HCT116 (cell line): ENCODE measurements at regions not wholly inside any gene's neighbourhood (a gene's known extent, or its start where the extent isn't known, plus 50 kb on each side); places are given as distances from the start of the nearest gene placed in this dataset.
"Not testable (repeated sequence)": the region's sequence is repeated elsewhere in the genome, so short reads cannot be mapped to it uniquely, and the experiment has no call there.

Experiments
- ATAC-seq: fragments of 200-7000 bp; cut with Tn5 transposase; 2 replicates; pipeline ENCODE4 v1.9.1; 2020; ENCODE audit warnings: mild to moderate bottlenecking, moderate library complexity
- BruUV-seq: library from RNA; stranded (reverse); fragments of 400-500 nt; replicated peaks from 2 replicates; lab custom pipeline; 2021; lab: Mats Ljungman, UMichigan
- CTCF ChIA-PET: fragments of 300-600 bp; sonication (Branson Sonifier 250); formaldehyde crosslinking; loops from one replicate; lab custom pipeline; 2021; ENCODE audit warnings: antibody characterized with exemption; lab: Charles Lee
- POLR2A ChIA-PET: fragments of 300-600, 350-600 bp; sonication (Branson Sonifier 250); formaldehyde crosslinking; loops from one replicate; lab custom pipeline; 2021; ENCODE audit warnings: antibody characterized with exemption; lab: Charles Lee
- RAD21 ChIA-PET, 2 experiments: fragments of 300-600 bp; sonication (Branson Sonifier 250); formaldehyde crosslinking; loops; one replicate each; lab custom pipeline; 2023; ENCODE audit warnings: low total read pairs in 2 of 2; ENCODE audit not compliant: uncharacterized antibody in 2 of 2, unreplicated experiment in 2 of 2, low non-redundant PET in 1 of 2; lab: Charles Lee
- DNase-seq: peaks from one replicate; pipeline ENCODE4 v3.0.0-alpha.2; 2010; ENCODE audit warnings: low read depth, low spot score
- H2AFZ ChIP-seq: fragments of 200-600 bp; shearing (Covaris generic), sonication (generic); 2 replicates; pipeline ENCODE4 v1.6.1; 2017; ENCODE audit warnings: low read depth, mixed run types, mixed read lengths, antibody characterized with exemption, low read length; ENCODE audit not compliant: poor library complexity, severe bottlenecking
- H3K27ac ChIP-seq: 2 replicates; pipeline ENCODE4 v1.5.1; 2012; ENCODE audit warnings: low read depth, low read length
- H3K27me3 ChIP-seq: fragments of 200-600 bp; sonication (generic); 2 replicates; pipeline ENCODE4 v1.6.1; 2016; ENCODE audit warnings: mixed run types, low read length, mixed read lengths; ENCODE audit not compliant: insufficient read depth
- H3K36me3 ChIP-seq, 2 experiments: fragments of 200-500 bp in 1 of 2; fragments of 200-600 bp in 1 of 2; sonication (Bioruptor generic) in 1 of 2; sonication (generic) in 1 of 2; 2 replicates each; pipeline versions ENCODE4 v1.5.1 to v1.6.1; 2014 to 2016; ENCODE audit warnings: low read length in 2 of 2, inconsistent platforms in 1 of 2, mixed read lengths in 1 of 2, mixed run types in 1 of 2; ENCODE audit not compliant: insufficient read depth in 2 of 2, control insufficient read depth in 1 of 2
- H3K4me1 ChIP-seq, 2 experiments: fragments of 200-600 bp in 1 of 2; sonication (generic) in 1 of 2; 2 replicates each; pipeline versions ENCODE4 v1.5.1 to v1.6.1; 2012 to 2017; ENCODE audit warnings: low read length in 2 of 2, inconsistent platforms in 1 of 2, mild to moderate bottlenecking in 1 of 2, mixed read lengths in 1 of 2, mixed run types in 1 of 2, moderate library complexity in 1 of 2; ENCODE audit not compliant: insufficient read depth in 2 of 2, control insufficient read depth in 1 of 2
- H3K4me2 ChIP-seq: fragments of 200-600 bp; sonication (generic); 2 replicates; pipeline ENCODE4 v1.6.1; 2017; ENCODE audit warnings: mixed run types, low read length, mixed read lengths
- H3K4me3 ChIP-seq, 2 experiments: fragments of 200-600 bp in 1 of 2; sonication (generic) in 1 of 2; replicated peaks in 1 of 2; 2 replicates each; pipeline ENCODE4 v1.5.1; 2011 to 2016; ENCODE audit warnings: low read length in 2 of 2, control low read depth in 1 of 2, low read depth in 1 of 2, mild to moderate bottlenecking in 1 of 2, mixed read lengths in 1 of 2, mixed run types in 1 of 2
- H3K79me2 ChIP-seq: fragments of 200-600 bp; sonication (generic); 2 replicates; pipeline ENCODE4 v1.6.1; 2017; ENCODE audit warnings: mild to moderate bottlenecking, mixed run types, low read length, moderate library complexity, mixed read lengths; ENCODE audit not compliant: insufficient read depth
- H3K9ac ChIP-seq: fragments of 200-600 bp; sonication (generic); 2 replicates; pipeline ENCODE4 v1.6.1; 2016; ENCODE audit warnings: low read length, mixed read lengths
- H3K9me2 ChIP-seq: fragments of 200-600 bp; sonication (generic), shearing (Covaris generic); 2 replicates; pipeline ENCODE4 v1.6.1; 2017; ENCODE audit warnings: mixed run types, mild to moderate bottlenecking, moderate library complexity; ENCODE audit not compliant: insufficient read depth
- H3K9me3 ChIP-seq, 2 experiments: fragments of 200-500 bp in 1 of 2; fragments of 200-600 bp in 1 of 2; sonication (Bioruptor generic) in 1 of 2; sonication (generic) in 1 of 2; 2 replicates each; pipeline ENCODE4 v1.6.1; 2014 to 2017; ENCODE audit warnings: low read length in 2 of 2, mixed read lengths in 2 of 2, inconsistent platforms in 1 of 2, low read depth in 1 of 2, mild to moderate bottlenecking in 1 of 2, mixed run types in 1 of 2, moderate library complexity in 1 of 2; ENCODE audit not compliant: control insufficient read depth in 1 of 2, insufficient read depth in 1 of 2
- H4K20me1 ChIP-seq: fragments of 200-600 bp; sonication (generic), shearing (Covaris generic); 2 replicates; pipeline ENCODE4 v1.6.1; 2017; ENCODE audit warnings: mixed run types, mild to moderate bottlenecking, moderate library complexity; ENCODE audit not compliant: insufficient read depth
- CBX3 ChIP-seq: IDR thresholded peaks from 2 replicates; pipeline ENCODE4 v1.6.1; 2012; ENCODE audit warnings: low read depth
- CTCF ChIP-seq, 3 experiments: fragments of 200-600 bp in 1 of 3; sonication (generic) in 1 of 3; IDR thresholded peaks in 2 of 3; conservative IDR thresholded peaks in 1 of 3; 2 replicates each; pipeline ENCODE4 v1.5.1; 2012 to 2017; ENCODE audit warnings: low read depth in 2 of 3, low read length in 2 of 3, antibody characterized with exemption in 1 of 3, borderline replicate concordance in 1 of 3, control low read depth in 1 of 3, mild to moderate bottlenecking in 1 of 3, mixed read lengths in 1 of 3, mixed run types in 1 of 3, moderate library complexity in 1 of 3; ENCODE audit not compliant: insufficient read depth in 1 of 3
- EGR1 ChIP-seq: IDR thresholded peaks from 2 replicates; pipeline ENCODE4 v1.6.1; 2012; ENCODE audit warnings: low read depth
- ELF1 ChIP-seq: IDR thresholded peaks from 2 replicates; pipeline ENCODE4 v1.6.1; 2012; ENCODE audit warnings: low read depth, borderline replicate concordance
- EZH2phosphoT487 ChIP-seq: fragments of 200-600 bp; IDR thresholded peaks from 2 replicates; pipeline ENCODE4 v1.6.1; 2018; ENCODE audit warnings: antibody characterized with exemption, borderline replicate concordance
- POLR2A ChIP-seq: IDR thresholded peaks from 2 replicates; pipeline ENCODE4 v1.7.0; 2011; ENCODE audit warnings: borderline replicate concordance; ENCODE audit not compliant: insufficient read depth, insufficient read length; ENCODE audit errors: extremely low read depth
- POLR2AphosphoS5 ChIP-seq: IDR thresholded peaks from 2 replicates; pipeline ENCODE4 v1.6.1; 2011; ENCODE audit warnings: mild to moderate bottlenecking, low read depth, low read length, moderate library complexity
- REST ChIP-seq: IDR thresholded peaks from 2 replicates; pipeline ENCODE4 v1.6.1; 2012; ENCODE audit warnings: low read depth
- SIN3A ChIP-seq: IDR thresholded peaks from 2 replicates; pipeline ENCODE4 v1.6.1; 2012; ENCODE audit warnings: low read depth
- SP1 ChIP-seq: IDR thresholded peaks from 2 replicates; pipeline ENCODE4 v1.6.1; 2012; ENCODE audit warnings: low read depth
- TCF7L2 ChIP-seq: IDR thresholded peaks from 2 replicates; pipeline ENCODE4 v1.7.0; 2011; ENCODE audit warnings: borderline replicate concordance, inconsistent platforms; ENCODE audit not compliant: insufficient read depth, insufficient read length; ENCODE audit errors: extremely low read depth
- YY1 ChIP-seq: IDR thresholded peaks from 2 replicates; pipeline ENCODE4 v1.6.1; 2011; ENCODE audit warnings: low read length, low read depth, moderate library complexity, mild to moderate bottlenecking; ENCODE audit not compliant: insufficient replicate concordance; ENCODE audit errors: extremely low read depth
- ZFX ChIP-seq: fragments of 450-650 bp; IDR thresholded peaks from 2 replicates; pipeline ENCODE4 v1.6.1; 2017
- ZNF274 ChIP-seq: fragments of 200-500 bp; sonication (Bioruptor generic); IDR thresholded peaks from 2 replicates; pipeline ENCODE4 v1.6.1; 2014; ENCODE audit warnings: mild to moderate bottlenecking, low read depth, low read length, inconsistent platforms
- intact Hi-C: fragments of 100-400 bp; cut with micrococcal nuclease; formaldehyde crosslinking; loops from 2 replicates; pipeline ENCODE4 v1.10.0; 2022

DNA sequence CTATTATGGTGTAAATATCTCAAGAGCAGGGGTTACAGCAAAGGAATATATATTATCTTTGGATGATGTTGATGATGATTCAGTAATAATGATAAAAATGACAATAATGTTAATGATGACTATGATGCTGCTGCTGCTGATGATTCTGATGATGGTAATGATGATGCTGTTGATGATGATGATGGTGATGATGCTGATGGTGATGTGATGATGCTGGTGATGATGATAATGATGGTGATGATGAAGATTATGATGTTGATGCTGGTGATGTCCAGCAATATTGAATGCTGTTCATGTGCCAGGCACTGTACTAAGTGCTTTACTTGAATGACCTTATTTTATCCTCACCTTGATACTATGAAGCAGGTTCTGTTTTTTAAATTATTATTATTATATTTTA, 226.0 kb upstream of the ANKH start (continued):
- no peak for TF ChIP-seq EGR1

DNA sequence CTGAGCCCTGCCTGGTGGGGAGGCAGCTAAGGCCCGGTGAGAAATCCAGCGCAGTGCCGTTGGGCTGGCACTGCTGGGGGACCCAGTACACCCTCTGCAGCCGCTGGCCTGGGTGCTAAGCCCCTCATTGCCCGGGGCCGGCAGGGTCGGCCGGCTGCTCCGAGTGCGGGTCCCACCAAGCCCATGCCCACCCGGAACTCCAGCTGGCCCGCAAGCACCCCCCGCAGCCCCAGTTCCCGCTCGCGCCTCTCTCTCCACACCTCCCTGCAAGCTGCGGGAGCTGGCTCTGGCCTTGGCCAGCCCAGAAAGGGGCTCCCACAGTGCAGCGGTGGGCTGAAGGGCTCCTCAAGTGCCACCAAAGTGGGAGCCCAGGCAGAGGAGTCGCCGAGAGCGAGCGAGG, 225.1 kb upstream of the ANKH start:
- H3K27me3 ChIP-seq, H3K9ac ChIP-seq, POLR2A ChIA-PET, H3K4me2 ChIP-seq, ATAC-seq, H3K36me3 ChIP-seq, H3K27ac ChIP-seq, BruUV-seq, H3K9me3 ChIP-seq, H4K20me1 ChIP-seq, RAD21 ChIA-PET, H3K4me1 ChIP-seq, H2AFZ ChIP-seq, H3K79me2 ChIP-seq, DNase-seq, intact Hi-C loops, CTCF ChIA-PET, H3K9me2 ChIP-seq, H3K4me3 ChIP-seq: not testable (repeated sequence)

- RAD21 ChIA-PET = no interaction called here
- intact Hi-C loops = no loop called here
- no peak overlapping the region for H3K9ac ChIP-seq
Observed at GRCh38 chr5:15092801-15093200, 221.2 kb upstream of the ANKH start.

More at GRCh38 chr5:15092801-15093200, 221.2 kb upstream of the ANKH start:
- TF ChIP-seq POLR2AphosphoS5 (no peak), EGR1 (no peak), ZFX (no peak), REST (no peak), EZH2phosphoT487 (no peak), POLR2A (no peak), TCF7L2 (no peak), SP1 (no peak), CBX3 (no peak), CTCF (IDR thresholded peaks at IDR 0.05 in 2 of 3, conservative IDR thresholded peaks at IDR 0.05 in 1 of 3; ENCODE audit: borderline replicate concordance in 1 of 3, insufficient read depth in 1 of 3, low read depth in 2 of 3, low read length in 2 of 3) (no peak), ELF1 (no peak), YY1 (no peak), ZNF274 (no peak), SIN3A (no peak)
- Histone ChIP-seq H3K4me1 (no peaks in the 10 kb centered on the region), H3K4me2 (no peak overlapping the region), H3K79me2 (no peaks in the 10 kb centered on the region), H4K20me1 (no peaks in the 10 kb centered on the region), H3K27me3 (no peaks in the 10 kb centered on the region), H3K9me2 (no peaks in the 10 kb centered on the region), H3K27ac (no peak overlapping the region), H3K4me3 (no peak overlapping the region), H2AFZ (no peak overlapping the region), H3K36me3 (no peaks in the 10 kb centered on the region), H3K9me3 (no peaks in the 10 kb centered on the region)
- ATAC-seq (no peak), DNase-seq (no peak)
- POLR2A ChIA-PET = no interaction called here
- BruUV-seq = no TSS peak
- CTCF ChIA-PET = no interaction called here
